H9 (cell line): ENCODE measurements at regions not wholly inside any gene's neighbourhood (a gene's known extent, or its start where the extent isn't known, plus 50 kb on each side); places are given as distances from the start of the nearest gene placed in this dataset.

ENCODE experiments used
- DNase-seq: peaks from one replicate; pipeline ENCODE4 v3.0.0-alpha.2; 2017
- H2AFZ ChIP-seq: one replicate; pipeline ENCODE4 v1.6.1; 2013; ENCODE audit warnings: mild to moderate bottlenecking, low read length, control low read depth, moderate library complexity
- H2AK5ac ChIP-seq: 2 replicates; pipeline ENCODE4 v1.6.1; 2013; ENCODE audit warnings: low read length, control low read depth, mixed read lengths; ENCODE audit not compliant: insufficient read length
- H2BK120ac ChIP-seq: one replicate; pipeline ENCODE4 v1.6.1; 2013; ENCODE audit warnings: low read depth, mild to moderate bottlenecking, low read length, control low read depth, inconsistent platforms; ENCODE audit not compliant: poor library complexity, severe bottlenecking
- H2BK12ac ChIP-seq: 2 replicates; pipeline ENCODE4 v1.6.1; 2013; ENCODE audit warnings: low read length, control low read depth, mixed read lengths, low read depth; ENCODE audit not compliant: insufficient read length
- H2BK15ac ChIP-seq: 2 replicates; pipeline ENCODE4 v1.6.1; 2013; ENCODE audit warnings: low read depth, low read length, control low read depth
- H2BK20ac ChIP-seq: one replicate; pipeline ENCODE4 v1.6.1; 2013; ENCODE audit warnings: low read depth, mild to moderate bottlenecking, low read length, control low read depth, inconsistent platforms; ENCODE audit not compliant: poor library complexity, severe bottlenecking
- H2BK5ac ChIP-seq: 2 replicates; pipeline ENCODE4 v1.6.1; 2013; ENCODE audit warnings: low read length, control low read depth, mixed read lengths; ENCODE audit not compliant: insufficient read length
- H3K14ac ChIP-seq: 2 replicates; pipeline ENCODE4 v1.6.1; 2013; ENCODE audit warnings: low read length, control low read depth; ENCODE audit not compliant: insufficient read depth
- H3K18ac ChIP-seq: 2 replicates; pipeline ENCODE4 v1.6.1; 2013; ENCODE audit warnings: low read depth, mild to moderate bottlenecking, mixed read lengths, low read length, control low read depth; ENCODE audit not compliant: insufficient read length
- H3K23ac ChIP-seq: 2 replicates; pipeline ENCODE4 v1.6.1; 2013; ENCODE audit warnings: low read length, control low read depth, mixed read lengths, low read depth; ENCODE audit not compliant: insufficient read length
- H3K23me2 ChIP-seq: 2 replicates; pipeline ENCODE4 v1.6.1; 2013; ENCODE audit warnings: low read depth, mild to moderate bottlenecking, mixed read lengths, low read length, control low read depth; ENCODE audit not compliant: insufficient read length, poor library complexity, severe bottlenecking
- H3K27ac ChIP-seq: 2 replicates; pipeline ENCODE4 v1.5.1; 2013; ENCODE audit warnings: low read length, control low read depth, mixed read lengths, low read depth; ENCODE audit not compliant: insufficient read length
- H3K27me3 ChIP-seq: 2 replicates; pipeline ENCODE4 v1.6.1; 2013; ENCODE audit warnings: low read length, control low read depth, inconsistent platforms; ENCODE audit not compliant: insufficient read depth
- H3K4ac ChIP-seq: 2 replicates; pipeline ENCODE4 v1.6.1; 2013; ENCODE audit warnings: low read depth, mild to moderate bottlenecking, control low read depth, inconsistent platforms, low read length, moderate library complexity
- H3K4me1 ChIP-seq: 2 replicates; pipeline ENCODE4 v1.6.1; 2013; ENCODE audit warnings: low read length, control low read depth, inconsistent platforms; ENCODE audit not compliant: insufficient read depth
- H3K4me2 ChIP-seq: 2 replicates; pipeline ENCODE4 v1.6.1; 2013; ENCODE audit warnings: low read length, control low read depth, mixed read lengths; ENCODE audit not compliant: insufficient read length, insufficient read depth
- H3K56ac ChIP-seq: 2 replicates; pipeline ENCODE4 v1.6.1; 2013; ENCODE audit warnings: low read depth, mild to moderate bottlenecking, mixed read lengths, low read length, control low read depth; ENCODE audit not compliant: insufficient read length
- H3K79me1 ChIP-seq: 2 replicates; pipeline ENCODE4 v1.6.1; 2013; ENCODE audit warnings: low read depth, mild to moderate bottlenecking, moderate library complexity, low read length, control low read depth, inconsistent platforms; ENCODE audit not compliant: insufficient read depth, poor library complexity, severe bottlenecking
- H3K79me2 ChIP-seq: 2 replicates; pipeline ENCODE4 v1.6.1; 2013; ENCODE audit warnings: low read length, control low read depth, inconsistent platforms; ENCODE audit not compliant: insufficient read depth
- H3K9ac ChIP-seq: 2 replicates; pipeline ENCODE4 v1.6.1; 2013; ENCODE audit warnings: low read length, control low read depth, mixed read lengths; ENCODE audit not compliant: insufficient read length; ENCODE audit errors: extremely low read depth
- H3K9me3 ChIP-seq: one replicate; pipeline ENCODE4 v1.6.1; 2013; ENCODE audit warnings: low read depth, low read length, inconsistent platforms; ENCODE audit not compliant: control insufficient read depth
- H3T11ph ChIP-seq: one replicate; pipeline ENCODE4 v1.6.1; 2013; ENCODE audit warnings: mild to moderate bottlenecking, low read length, control low read depth, inconsistent platforms
- H4K20me1 ChIP-seq: one replicate; pipeline ENCODE4 v1.6.1; 2013; ENCODE audit not compliant: control insufficient read depth, insufficient read length, insufficient read depth
- H4K5ac ChIP-seq: 2 replicates; pipeline ENCODE4 v1.6.1; 2013; ENCODE audit warnings: low read depth, mild to moderate bottlenecking, mixed read lengths, low read length, control low read depth; ENCODE audit not compliant: insufficient read length
- H4K8ac ChIP-seq: replicated peaks from 2 replicates; pipeline ENCODE4 v1.6.1; 2013; ENCODE audit warnings: low read length, control low read depth, mixed read lengths, low read depth; ENCODE audit not compliant: insufficient read length
- H4K91ac ChIP-seq: 2 replicates; pipeline ENCODE4 v1.6.1; 2013; ENCODE audit warnings: low read depth, mild to moderate bottlenecking, moderate library complexity, mixed read lengths, low read length, control low read depth; ENCODE audit not compliant: insufficient read length
- H3K27ac Mint-ChIP-seq, 3 experiments: 2 replicates in 2 of 3; 3 replicates in 1 of 3; pipeline ENCODE4 v1.8.0; 2020 to 2021; ENCODE audit warnings: mixed read lengths in 3 of 3, mild to moderate bottlenecking in 1 of 3, moderate library complexity in 1 of 3
- H3K27me3 Mint-ChIP-seq: 2 replicates; pipeline ENCODE4 v1.8.0; 2021; ENCODE audit warnings: low read depth, mild to moderate bottlenecking, moderate library complexity, mixed read lengths
- H3K36me3 Mint-ChIP-seq, 3 experiments: 2 replicates in 2 of 3; 3 replicates in 1 of 3; pipeline ENCODE4 v1.8.0; 2020 to 2021; ENCODE audit warnings: low read depth in 3 of 3, mixed read lengths in 3 of 3; ENCODE audit not compliant: insufficient read depth in 1 of 3
- H3K4me1 Mint-ChIP-seq, 2 experiments: 2 replicates each; pipeline ENCODE4 v1.8.0; 2020; ENCODE audit warnings: mixed read lengths in 2 of 2
- H3K4me3 Mint-ChIP-seq, 2 experiments: 2 replicates in 1 of 2; 3 replicates in 1 of 2; pipeline ENCODE4 v1.8.0; 2020 to 2021; ENCODE audit warnings: mild to moderate bottlenecking in 2 of 2, mixed read lengths in 2 of 2, moderate library complexity in 1 of 2
- H3K9me3 Mint-ChIP-seq, 2 experiments: 2 replicates in 1 of 2; 3 replicates in 1 of 2; pipeline ENCODE4 v1.8.0; 2020; ENCODE audit warnings: mild to moderate bottlenecking in 2 of 2, mixed read lengths in 2 of 2, moderate library complexity in 1 of 2
- WGBS: extraction: QIAGEN DNeasy Blood & Tissue Kit; methylation state at CpG from one replicate; pipeline ENCODE4 v1.1.7; 2013; ENCODE audit warnings: missing lambda C conversion rate, low lambda C conversion rate, mixed read lengths; ENCODE audit not compliant: insufficient read length; ENCODE audit errors: extremely low coverage; 5-methylcytosine and 5-hydroxymethylcytosine counted together
- TF ChIP-seq, protein P1 (sequence below): fragments of 200-600 bp; sonication (generic); conservative IDR thresholded peaks from 3 replicates; pipeline ENCODE4 v1.8.0; 2021; ENCODE audit warnings: antibody characterized with exemption, mild to moderate bottlenecking

- Mint-ChIP-seq H3K27me3 (peaks cover 8% of the 10 kb centered on the region), H3K27ac (no peak overlapping the region), H3K36me3 (no peaks in the 10 kb centered on the region), H3K4me1 (peaks cover 17 to 23% of the 10 kb centered on the region in 2 experiments), H3K9me3 (no peaks in the 10 kb centered on the region; a peak in 1 of 5 replicates), H3K4me3 (no peak overlapping the region)
- H2BK20ac ChIP-seq: no peak overlapping the region
- H3K9me3 ChIP-seq: no peaks in the 10 kb centered on the region
- H3T11ph ChIP-seq: no peak overlapping the region
- H4K91ac ChIP-seq: no peak overlapping the region
- no peaks in the 10 kb centered on the region for H4K20me1 ChIP-seq
- H2BK5ac ChIP-seq: no peak overlapping the region
- H3K4me2 ChIP-seq: no peak overlapping the region
- DNase-seq: no peak
- H4K8ac ChIP-seq: no peak overlapping the region
- no peak overlapping the region for H2AK5ac ChIP-seq
- H3K4me1 ChIP-seq: peaks cover 8% of the 10 kb centered on the region; the same call in 1 of the 2 replicates
- TF ChIP-seq, protein P1, sequence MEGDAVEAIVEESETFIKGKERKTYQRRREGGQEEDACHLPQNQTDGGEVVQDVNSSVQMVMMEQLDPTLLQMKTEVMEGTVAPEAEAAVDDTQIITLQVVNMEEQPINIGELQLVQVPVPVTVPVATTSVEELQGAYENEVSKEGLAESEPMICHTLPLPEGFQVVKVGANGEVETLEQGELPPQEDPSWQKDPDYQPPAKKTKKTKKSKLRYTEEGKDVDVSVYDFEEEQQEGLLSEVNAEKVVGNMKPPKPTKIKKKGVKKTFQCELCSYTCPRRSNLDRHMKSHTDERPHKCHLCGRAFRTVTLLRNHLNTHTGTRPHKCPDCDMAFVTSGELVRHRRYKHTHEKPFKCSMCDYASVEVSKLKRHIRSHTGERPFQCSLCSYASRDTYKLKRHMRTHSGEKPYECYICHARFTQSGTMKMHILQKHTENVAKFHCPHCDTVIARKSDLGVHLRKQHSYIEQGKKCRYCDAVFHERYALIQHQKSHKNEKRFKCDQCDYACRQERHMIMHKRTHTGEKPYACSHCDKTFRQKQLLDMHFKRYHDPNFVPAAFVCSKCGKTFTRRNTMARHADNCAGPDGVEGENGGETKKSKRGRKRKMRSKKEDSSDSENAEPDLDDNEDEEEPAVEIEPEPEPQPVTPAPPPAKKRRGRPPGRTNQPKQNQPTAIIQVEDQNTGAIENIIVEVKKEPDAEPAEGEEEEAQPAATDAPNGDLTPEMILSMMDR: no peak
- H4K5ac ChIP-seq: no peak overlapping the region
- no peak overlapping the region for H2BK120ac ChIP-seq
- H3K18ac ChIP-seq: no peak overlapping the region
- no peak overlapping the region for H3K14ac ChIP-seq
- no peaks in the 10 kb centered on the region; the same call in 1 of the 2 replicates for H3K79me2 ChIP-seq
- no peaks in the 10 kb centered on the region for H3K27me3 ChIP-seq
- H3K27ac ChIP-seq: no peak overlapping the region
- H3K9ac ChIP-seq: no peak overlapping the region
- no CpG with 5 or more reads among the region's 5 CpGs for WGBS
- no peak overlapping the region for H3K4ac ChIP-seq
- no peak overlapping the region for H3K23ac ChIP-seq
- H3K79me1 ChIP-seq: no peaks in the 10 kb centered on the region
- H2AFZ ChIP-seq: no peak overlapping the region
- H2BK15ac ChIP-seq: no peak overlapping the region
- H2BK12ac ChIP-seq: no peak overlapping the region
- no peak overlapping the region for H3K56ac ChIP-seq
- peaks cover 4% of the 10 kb centered on the region for H3K23me2 ChIP-seq
These were observed 144.4 kb upstream of the LHX1 start for GRCh38 chr17:36792849-36793248.
